ENCODE measurements at regions not wholly inside any gene's neighbourhood (a gene's known extent, or its start where the extent isn't known, plus 50 kb on each side); places are given as distances from the start of the nearest gene placed in this dataset.
A peak's percentile ranks its signal among the peaks of the same experiment; 100 is the strongest.

- TF ChIP-seq, protein P1, sequence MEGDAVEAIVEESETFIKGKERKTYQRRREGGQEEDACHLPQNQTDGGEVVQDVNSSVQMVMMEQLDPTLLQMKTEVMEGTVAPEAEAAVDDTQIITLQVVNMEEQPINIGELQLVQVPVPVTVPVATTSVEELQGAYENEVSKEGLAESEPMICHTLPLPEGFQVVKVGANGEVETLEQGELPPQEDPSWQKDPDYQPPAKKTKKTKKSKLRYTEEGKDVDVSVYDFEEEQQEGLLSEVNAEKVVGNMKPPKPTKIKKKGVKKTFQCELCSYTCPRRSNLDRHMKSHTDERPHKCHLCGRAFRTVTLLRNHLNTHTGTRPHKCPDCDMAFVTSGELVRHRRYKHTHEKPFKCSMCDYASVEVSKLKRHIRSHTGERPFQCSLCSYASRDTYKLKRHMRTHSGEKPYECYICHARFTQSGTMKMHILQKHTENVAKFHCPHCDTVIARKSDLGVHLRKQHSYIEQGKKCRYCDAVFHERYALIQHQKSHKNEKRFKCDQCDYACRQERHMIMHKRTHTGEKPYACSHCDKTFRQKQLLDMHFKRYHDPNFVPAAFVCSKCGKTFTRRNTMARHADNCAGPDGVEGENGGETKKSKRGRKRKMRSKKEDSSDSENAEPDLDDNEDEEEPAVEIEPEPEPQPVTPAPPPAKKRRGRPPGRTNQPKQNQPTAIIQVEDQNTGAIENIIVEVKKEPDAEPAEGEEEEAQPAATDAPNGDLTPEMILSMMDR (IDR thresholded peaks at IDR 0.05), result no peak
Observed at GRCh38 chr19:30226464-30227011, 145.6 kb upstream of the ZNF536 start.

- TF ChIP-seq, protein P1 (IDR thresholded peaks at IDR 0.05), result no peak
Observed at GRCh38 chr19:30227012-30227621, 145.1 kb upstream of the ZNF536 start.

- TF ChIP-seq, protein P1 (IDR thresholded peaks at IDR 0.05), result peak; percentile 76
Observed at GRCh38 chr19:30227661-30228112, 144.5 kb upstream of the ZNF536 start.

DNA sequence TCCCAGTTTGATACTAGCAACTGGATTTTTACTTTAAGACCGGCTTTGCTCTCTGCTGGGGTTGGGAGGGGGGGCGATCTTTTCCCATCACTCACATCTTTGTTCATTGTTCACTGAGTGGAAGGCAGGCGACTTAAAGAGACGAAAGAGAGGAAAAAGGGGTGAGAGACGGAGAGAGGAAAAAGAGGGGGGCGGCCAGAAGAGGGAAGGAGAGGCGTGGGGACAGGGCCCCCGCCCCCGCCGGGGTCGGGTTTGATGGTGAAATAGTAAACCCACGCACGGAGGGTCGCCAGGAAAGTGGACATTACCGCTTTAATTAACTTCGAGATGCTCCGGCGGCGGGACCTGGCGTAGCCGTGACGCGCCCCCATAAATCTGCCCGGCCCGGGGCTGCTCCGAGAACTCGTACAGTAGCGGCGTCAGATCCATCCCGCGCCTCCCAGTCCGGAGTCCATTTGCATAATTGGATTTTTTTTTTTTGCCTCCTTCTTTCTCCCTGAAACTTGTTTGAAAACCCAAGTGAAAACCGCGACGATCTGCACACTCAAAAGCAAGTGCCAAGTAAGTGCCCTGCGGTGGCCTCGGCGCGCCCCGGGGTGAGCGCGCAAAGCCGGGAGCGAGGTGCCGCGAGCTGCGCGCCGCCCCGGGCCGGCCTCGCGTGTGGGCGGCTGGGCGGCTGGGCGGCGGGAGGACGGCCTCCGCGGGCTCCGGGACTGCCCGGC lies 143.9 kb upstream of the ZNF536 start:
- TF ChIP-seq, protein P1 (IDR thresholded peaks at IDR 0.05), result no peak

- TF ChIP-seq, protein P1 (IDR thresholded peaks at IDR 0.05), result no peak
Observed at GRCh38 chr19:30228835-30229524, 143.2 kb upstream of the ZNF536 start.

DNA sequence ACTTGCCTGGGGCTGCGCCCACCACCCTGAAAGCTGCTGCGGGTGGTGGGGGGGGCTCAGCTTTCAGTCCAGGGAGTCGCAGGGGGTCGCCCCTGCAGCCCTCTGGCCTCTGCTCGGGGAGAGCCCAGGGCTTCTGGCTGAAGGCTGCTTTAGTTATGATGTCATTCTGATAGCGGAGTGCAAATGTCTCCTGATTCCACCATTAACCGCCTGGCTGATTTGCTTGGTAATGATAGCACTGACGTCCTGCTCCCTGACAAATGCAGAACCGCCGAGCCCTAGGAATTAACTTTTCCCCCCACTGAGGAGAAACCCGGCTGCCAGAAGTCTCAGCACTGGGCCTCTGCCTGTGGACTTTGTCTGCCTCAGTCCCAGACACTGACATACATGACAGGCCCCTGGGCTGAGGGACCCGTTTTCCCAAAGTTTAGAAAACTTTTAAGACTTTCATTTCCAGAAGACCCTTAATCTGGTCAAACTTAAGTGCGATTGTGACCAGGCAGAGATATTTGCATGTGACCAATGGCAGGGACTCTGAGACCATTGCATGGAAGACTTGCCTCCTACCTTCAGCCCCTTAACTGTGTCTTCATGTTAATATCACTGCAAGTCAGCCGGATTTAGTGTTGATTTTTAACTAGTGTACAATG lies 142.5 kb upstream of the ZNF536 start:
- TF ChIP-seq, protein P1 (IDR thresholded peaks at IDR 0.05), result no peak
